SK-N-SH treated with all-trans-retinoic acid at 6 μM for 48 hours (cell line): ENCODE measurements at regions not wholly inside any gene's neighbourhood (a gene's known extent, or its start where the extent isn't known, plus 50 kb on each side); places are given as distances from the start of the nearest gene placed in this dataset.

Source experiments
- BACH2 ChIP-seq: fragments of 250-450 bp; sonication (Bioruptor Pico); IDR thresholded peaks from 2 replicates; pipeline ENCODE4 v1.9.0; 2021; ENCODE audit warnings: mild to moderate bottlenecking, borderline replicate concordance
- CSDC2 ChIP-seq: fragments of 250-450 bp; sonication (Bioruptor Pico); IDR thresholded peaks from 2 replicates; pipeline ENCODE4 v1.5.0; 2020; ENCODE audit warnings: mild to moderate bottlenecking, moderate library complexity
- ESRRG ChIP-seq: fragments of 250-450 bp; sonication (Bioruptor Pico); IDR thresholded peaks from 2 replicates; pipeline ENCODE4 v1.6.1; 2021; ENCODE audit warnings: mild to moderate bottlenecking
- ISL1 ChIP-seq: fragments of 250-450 bp; sonication (Bioruptor Pico); IDR thresholded peaks from 2 replicates; pipeline ENCODE4 v2.1.2; 2022; ENCODE audit warnings: mild to moderate bottlenecking, moderate library complexity
- OSR1 ChIP-seq: fragments of 250-450 bp; sonication (Bioruptor Pico); IDR thresholded peaks from 2 replicates; pipeline ENCODE4 v1.8.0; 2022; ENCODE audit warnings: moderate library complexity, mild to moderate bottlenecking, inconsistent platforms
- PATZ1 ChIP-seq: fragments of 250-450 bp; sonication (Bioruptor Pico); IDR thresholded peaks from 2 replicates; pipeline ENCODE4 v1.8.0; 2020; ENCODE audit warnings: mild to moderate bottlenecking, moderate library complexity, borderline replicate concordance
- TCF4 ChIP-seq: fragments of 250-450 bp; sonication (Bioruptor Pico); IDR thresholded peaks from 2 replicates; pipeline ENCODE4 v1.8.0; 2021; ENCODE audit warnings: mild to moderate bottlenecking, moderate library complexity, borderline replicate concordance
- TOX ChIP-seq: fragments of 250-450 bp; sonication (Bioruptor Pico); IDR thresholded peaks from 2 replicates; pipeline ENCODE4 v1.8.0; 2021; ENCODE audit warnings: mild to moderate bottlenecking, moderate library complexity, borderline replicate concordance
- ZFP3 ChIP-seq: fragments of 250-450 bp; sonication (Bioruptor Pico); IDR thresholded peaks from 2 replicates; pipeline ENCODE4 v1.5.0; 2020; ENCODE audit warnings: mild to moderate bottlenecking, moderate library complexity
- ZFP30 ChIP-seq: fragments of 450-650 bp; formaldehyde crosslinking; IDR thresholded peaks from 2 replicates; pipeline ENCODE4 v1.5.0; 2022; ENCODE audit warnings: mild to moderate bottlenecking, moderate library complexity
- ZNF8 ChIP-seq: fragments of 450-650 bp; formaldehyde crosslinking; IDR thresholded peaks from 2 replicates; pipeline ENCODE4 v1.5.0; 2020; ENCODE audit warnings: mild to moderate bottlenecking, moderate library complexity
- TF ChIP-seq, protein P1 (sequence below): fragments of 250-450 bp; sonication (Bioruptor Pico); IDR thresholded peaks from 2 replicates; pipeline ENCODE4 v1.5.1; 2020; ENCODE audit warnings: low read depth, mild to moderate bottlenecking, moderate library complexity

DNA sequence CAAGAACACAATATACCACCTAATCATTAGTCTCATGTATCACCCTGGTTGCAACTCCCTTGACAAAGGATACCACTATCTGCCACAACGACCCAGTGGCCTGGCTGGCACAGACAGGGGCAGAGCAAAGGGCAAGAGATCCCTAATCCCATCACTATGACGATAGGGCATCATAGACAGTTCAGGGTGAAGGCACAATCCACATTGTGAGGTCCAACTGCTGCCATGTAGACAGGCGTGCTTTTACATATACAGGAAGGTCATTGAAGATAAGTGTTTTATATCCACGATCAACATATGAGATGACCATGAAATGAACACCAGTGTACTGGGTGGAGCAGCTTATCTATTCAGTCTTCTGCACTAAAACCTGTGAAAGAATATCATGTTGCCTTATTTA lies 94.6 kb downstream of the IGLL1 start:
- TF ChIP-seq TCF4 (no peak), PATZ1 (CRISPR knock-in tag) (no peak), TOX (CRISPR knock-in tag) (no peak), ZFP30 (CRISPR knock-in tag) (no peak), ZNF8 (CRISPR knock-in tag) (no peak), CSDC2 (CRISPR knock-in tag) (no peak), ZFP3 (CRISPR knock-in tag) (no peak), OSR1 (no peak), BACH2 (no peak), ISL1 (CRISPR knock-in tag) (no peak), ESRRG (no peak)
- TF ChIP-seq, protein P1, sequence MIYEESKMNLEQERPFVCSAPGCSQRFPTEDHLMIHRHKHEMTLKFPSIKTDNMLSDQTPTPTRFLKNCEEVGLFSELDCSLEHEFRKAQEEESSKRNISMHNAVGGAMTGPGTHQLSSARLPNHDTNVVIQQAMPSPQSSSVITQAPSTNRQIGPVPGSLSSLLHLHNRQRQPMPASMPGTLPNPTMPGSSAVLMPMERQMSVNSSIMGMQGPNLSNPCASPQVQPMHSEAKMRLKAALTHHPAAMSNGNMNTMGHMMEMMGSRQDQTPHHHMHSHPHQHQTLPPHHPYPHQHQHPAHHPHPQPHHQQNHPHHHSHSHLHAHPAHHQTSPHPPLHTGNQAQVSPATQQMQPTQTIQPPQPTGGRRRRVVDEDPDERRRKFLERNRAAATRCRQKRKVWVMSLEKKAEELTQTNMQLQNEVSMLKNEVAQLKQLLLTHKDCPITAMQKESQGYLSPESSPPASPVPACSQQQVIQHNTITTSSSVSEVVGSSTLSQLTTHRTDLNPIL: no peak
